Left colon (tissue), 2 donors: ENCODE measurements at regions not wholly inside any gene's neighbourhood (a gene's known extent, or its start where the extent isn't known, plus 50 kb on each side); places are given as distances from the start of the nearest gene placed in this dataset.

ENCODE experiments used
- ATAC-seq: fragments of 200-7000 bp; cut with Tn5 transposase; one replicate; pipeline ENCODE4 v1.9.1; 2020; ENCODE audit warnings: mild to moderate bottlenecking, moderate library complexity
- DNase-seq, 2 donors: peaks; one replicate each; pipeline ENCODE4 v3.0.0-alpha.2; 2020
- intact Hi-C, 2 donors: fragments of 100-400 bp; cut with DNase I in 1 of 2; cut with micrococcal nuclease in 1 of 2; formaldehyde crosslinking; loops; one replicate each; pipeline versions ENCODE4 v1.11.2 to v1.14.0; 2022; cut with DNase I, micrococcal nuclease
- donor health status: DM: no; HTN: no; CAD: no.
- donor health status: DM: yes; HTN: yes; CAD: no.

GRCh38 chr1:56331892-56332567 is 247.3 kb downstream of the PLPP3 start:
- DNase-seq (no peak), ATAC-seq (no peak)
- intact Hi-C loops, result no loop called here

GRCh38 chr1:56331207-56331891 is 248.0 kb downstream of the PLPP3 start:
- DNase-seq (no peak), ATAC-seq (no peak)
- intact Hi-C loops, result no loop called here

GRCh38 chr1:56330391-56331026 is 248.9 kb downstream of the PLPP3 start:
- no peak for ATAC-seq
- no peak for DNase-seq
- intact Hi-C loops, result no loop called here

DNA sequence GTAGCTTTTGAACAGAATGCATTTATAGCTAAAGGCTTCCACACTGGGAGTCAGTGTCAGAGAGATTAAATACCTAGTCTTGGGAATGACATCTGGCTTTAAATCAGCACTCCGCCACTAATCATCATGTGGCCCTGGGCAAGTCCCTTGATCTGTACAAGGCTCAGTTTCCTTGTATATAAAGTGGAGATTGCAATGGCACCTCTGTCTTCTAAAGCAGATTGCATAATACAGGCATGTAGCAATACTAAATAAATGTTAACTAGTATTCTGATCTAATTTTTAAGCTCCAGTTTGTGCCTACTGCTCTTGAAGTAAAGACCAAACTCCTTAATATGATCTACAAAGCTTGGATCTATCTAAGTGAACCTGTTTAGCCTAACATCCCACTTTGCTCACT is 249.4 kb downstream of the PLPP3 start:
- DNase-seq, result no peak
- no peak for ATAC-seq
- intact Hi-C loops, result no loop called here

DNA sequence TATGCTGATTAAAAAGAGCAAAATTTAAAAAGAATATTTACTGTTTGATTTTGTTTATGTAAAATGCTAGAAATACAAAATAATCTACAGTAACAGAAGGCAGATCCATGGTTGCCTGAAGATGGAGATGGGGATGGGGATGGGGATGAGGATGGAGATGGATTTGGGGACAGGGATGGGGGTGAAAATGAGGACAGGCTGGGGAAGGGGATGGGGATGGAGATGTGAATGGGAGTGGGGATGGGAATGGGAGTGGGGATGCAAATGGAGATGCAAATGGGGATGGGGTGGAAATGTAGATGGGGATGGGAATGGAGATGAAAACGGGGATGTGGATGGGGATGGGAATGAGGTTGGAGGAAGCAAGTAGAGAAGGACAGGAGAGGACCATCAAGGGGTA is 252.2 kb downstream of the PLPP3 start:
- DNase-seq, result no peak
- intact Hi-C loops, result no loop called here
- ATAC-seq, result no peak

DNA sequence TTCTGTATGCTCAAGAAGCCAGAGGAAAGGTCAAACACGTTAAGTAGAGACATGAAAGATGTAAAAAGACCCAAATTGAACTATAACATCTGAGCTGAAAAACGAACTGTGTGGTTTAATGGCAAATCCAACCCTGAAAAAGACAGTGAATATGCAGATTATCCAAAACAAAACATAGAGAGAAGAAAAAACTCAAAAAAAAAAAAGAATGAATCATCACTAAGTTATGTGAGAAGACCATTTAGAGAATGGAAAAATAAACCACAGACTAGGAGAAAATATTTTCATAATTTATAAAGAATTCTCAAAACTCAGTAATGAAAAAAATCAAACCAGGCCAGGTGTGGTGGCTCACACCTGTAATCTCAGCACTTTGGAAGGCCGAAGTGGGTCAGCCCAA is 253.3 kb downstream of the PLPP3 start:
- DNase-seq (no peak), ATAC-seq (no peak)
- intact Hi-C loops, result no loop called here

- DNase-seq (no peak), ATAC-seq (no peak)
- intact Hi-C loops, result no loop called here
Observed at GRCh38 chr1:56324504-56324903, 254.9 kb downstream of the PLPP3 start.

DNA sequence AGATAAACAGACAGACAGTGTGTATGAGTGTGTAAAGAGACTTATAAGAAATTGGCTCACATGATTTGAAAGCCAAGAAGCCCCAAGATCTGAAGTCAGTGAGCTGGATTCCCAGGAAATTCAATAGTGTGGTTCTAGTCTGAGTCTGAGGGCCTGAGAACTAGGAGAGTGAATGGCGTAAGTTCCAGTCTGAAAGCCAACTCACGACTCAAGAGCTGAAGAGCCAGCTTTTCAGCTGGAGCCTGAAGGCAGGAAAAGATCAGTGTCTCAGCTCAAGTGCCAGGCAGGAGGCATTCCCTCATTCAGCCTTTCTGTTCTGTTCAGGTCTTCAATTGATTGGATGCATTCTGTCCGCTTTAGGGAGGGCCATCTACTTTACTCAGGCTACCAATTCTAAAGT is 257.2 kb downstream of the PLPP3 start:
- ATAC-seq (no peak), DNase-seq (no peak)
- intact Hi-C loops, result no loop called here

- DNase-seq, result no peak
- ATAC-seq, result no peak
- intact Hi-C loops, result no loop called here
Observed at GRCh38 chr1:56321150-56321490, 258.2 kb downstream of the PLPP3 start.

DNA sequence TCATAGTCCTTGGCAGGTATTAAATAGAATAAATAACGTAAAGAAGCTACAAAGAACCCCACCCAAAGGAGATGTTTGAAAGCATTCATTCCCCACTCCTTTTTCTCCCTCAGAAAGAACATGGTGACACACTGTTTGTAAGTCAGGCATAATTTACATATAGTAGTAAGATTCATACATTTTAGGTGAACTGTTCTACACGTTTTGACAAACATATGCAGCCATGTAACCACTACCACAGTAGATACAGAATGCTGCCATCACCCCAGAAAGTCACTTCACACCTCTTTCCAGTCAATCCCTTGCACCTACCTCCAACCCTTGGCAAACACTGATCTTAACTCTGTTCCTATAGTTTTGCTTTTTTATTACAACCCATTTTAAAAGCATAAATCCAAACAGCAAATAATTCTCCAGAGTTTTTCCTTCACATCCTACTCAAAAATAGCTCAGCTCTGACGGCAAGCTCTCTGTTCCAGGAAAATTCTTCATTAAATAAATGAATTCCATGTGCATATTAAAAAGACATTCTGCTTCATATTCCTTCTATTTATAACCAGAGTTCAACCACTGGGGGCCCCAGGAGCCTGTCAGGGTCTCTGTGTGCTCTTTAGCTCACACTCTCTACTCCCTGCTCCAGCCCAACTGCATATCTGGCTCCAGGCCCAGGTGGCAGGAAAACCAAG is 258.8 kb downstream of the PLPP3 start:
- intact Hi-C loops, result no loop called here
- DNase-seq, result no peak
- no peak for ATAC-seq

DNA sequence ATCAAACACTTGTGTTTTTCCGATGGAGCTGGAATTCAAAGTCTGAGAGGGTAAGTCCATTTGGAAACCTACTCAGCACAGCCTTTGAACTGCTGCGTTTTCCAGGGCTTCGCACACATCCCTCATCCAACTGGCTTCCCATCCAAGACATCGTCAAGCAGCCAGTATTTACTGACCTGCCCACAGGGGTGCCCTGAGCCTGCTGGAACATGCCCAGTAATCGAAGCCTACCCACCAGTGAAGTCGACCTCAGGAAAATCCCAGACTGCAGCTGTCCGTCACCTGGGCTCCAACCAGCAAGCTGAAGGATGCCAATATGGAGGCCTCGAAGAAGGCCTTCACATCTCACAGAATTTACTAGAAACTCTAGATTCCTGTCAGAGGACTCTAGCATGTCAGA is 261.6 kb downstream of the PLPP3 start:
- intact Hi-C loops, result no loop called here
- DNase-seq (no peak), ATAC-seq (no peak)

DNA sequence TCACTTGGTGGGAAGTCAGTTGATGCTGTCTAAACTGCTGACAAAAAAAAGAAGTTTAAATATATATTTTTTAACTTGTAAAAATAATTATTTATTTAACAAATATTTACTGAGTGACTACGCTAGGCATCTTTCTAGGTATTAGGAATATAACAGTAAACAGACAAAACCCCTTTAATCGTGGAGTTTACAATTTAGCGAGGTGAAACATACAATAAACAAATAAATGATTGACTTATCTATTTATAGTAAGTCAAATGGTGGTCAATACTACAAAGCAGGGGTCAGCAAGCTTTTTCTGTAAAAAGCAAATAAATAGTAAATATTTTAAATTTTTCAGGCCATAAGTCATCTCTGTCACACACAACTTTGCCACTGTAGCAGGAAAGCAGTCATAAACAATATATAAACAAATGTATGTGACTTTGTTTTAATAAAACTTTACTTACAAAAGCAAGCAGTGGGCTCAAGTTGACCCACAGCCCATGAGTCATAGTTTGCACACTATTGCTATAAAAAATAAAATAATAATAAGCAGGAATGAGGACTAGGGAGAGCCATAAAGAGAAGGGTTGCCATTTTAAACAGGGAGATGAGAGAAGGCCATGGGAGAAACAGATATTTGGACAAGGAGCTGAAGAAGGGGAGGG is 263.9 kb downstream of the PLPP3 start:
- DNase-seq (no peak), ATAC-seq (no peak)
- intact Hi-C loops, result no loop called here

DNA sequence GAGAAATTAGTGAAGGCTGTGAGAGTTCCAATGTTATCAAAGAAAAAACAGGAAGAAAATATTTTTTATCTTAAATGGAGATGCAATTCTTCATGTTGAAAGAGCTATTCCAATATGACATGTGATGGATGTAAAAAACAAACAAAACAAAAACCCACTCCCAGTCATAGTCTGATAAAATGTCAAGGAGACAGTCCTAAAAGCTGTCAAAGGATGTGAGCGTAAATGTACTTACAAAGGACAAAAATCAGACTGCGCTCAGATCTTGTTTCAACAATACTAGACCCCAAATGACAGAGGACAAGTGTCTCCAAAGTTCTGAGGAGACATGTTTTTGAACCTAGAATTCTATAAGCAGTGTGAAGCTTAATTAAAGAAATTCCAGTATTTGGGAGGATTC is 265.8 kb downstream of the PLPP3 start:
- intact Hi-C loops, result no loop called here
- ATAC-seq, result no peak
- DNase-seq, result no peak

- DNase-seq, result no peak
- ATAC-seq, result no peak
- intact Hi-C loops, result no loop called here
Observed at GRCh38 chr1:56311766-56312165, 267.6 kb downstream of the PLPP3 start.

- intact Hi-C loops, result no loop called here
- DNase-seq (no peak), ATAC-seq (no peak)
Observed at GRCh38 chr1:56310945-56311344, 268.4 kb downstream of the PLPP3 start.

GRCh38 chr1:56309065-56309464 is 270.3 kb downstream of the PLPP3 start:
- intact Hi-C loops, result no loop called here
- DNase-seq, result no peak
- ATAC-seq, result no peak

- no peak for ATAC-seq
- no peak for DNase-seq
- intact Hi-C loops, result no loop called here
Observed at GRCh38 chr1:56304975-56305374, 274.4 kb downstream of the PLPP3 start.

- DNase-seq, result no peak
- intact Hi-C loops, result no loop called here
- ATAC-seq, result no peak
Observed at GRCh38 chr1:56303805-56304204, 275.6 kb downstream of the PLPP3 start.

- intact Hi-C loops, result no loop called here
- DNase-seq (no peak), ATAC-seq (no peak)
Observed at GRCh38 chr1:56302878-56303277, 276.5 kb downstream of the PLPP3 start.

DNA sequence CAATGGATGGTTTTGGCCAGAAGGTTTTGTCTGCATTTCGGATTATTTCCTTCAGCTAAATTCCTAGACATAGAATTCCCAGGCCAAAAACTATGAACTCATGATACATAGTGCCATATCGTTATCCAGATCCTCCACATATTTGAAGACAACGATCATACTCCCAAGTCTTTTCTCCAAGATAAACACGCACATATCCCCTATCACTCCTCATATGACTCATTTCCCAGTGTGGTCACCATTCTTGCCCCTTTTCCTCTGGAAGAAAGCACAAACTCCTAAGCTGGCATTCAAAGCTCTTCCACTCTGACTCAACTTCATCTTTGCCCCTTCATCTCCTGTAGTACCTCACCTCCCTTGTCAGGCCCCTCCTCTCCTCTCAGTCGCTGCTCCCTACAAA is 277.6 kb downstream of the PLPP3 start:
- intact Hi-C loops, result no loop called here
- ATAC-seq (no peak), DNase-seq (no peak)
